HG02610 (cell line): ENCODE measurements at regions not wholly inside any gene's neighbourhood (a gene's known extent, or its start where the extent isn't known, plus 50 kb on each side); places are given as distances from the start of the nearest gene placed in this dataset.

Source experiments
- ATAC-seq: cut with Tn5 transposase; IDR thresholded peaks from one replicate; pipeline ENCODE4 v1.9.1; 2021; ENCODE audit warnings: mild to moderate bottlenecking, moderate library complexity; ENCODE audit not compliant: unreplicated experiment

DNA sequence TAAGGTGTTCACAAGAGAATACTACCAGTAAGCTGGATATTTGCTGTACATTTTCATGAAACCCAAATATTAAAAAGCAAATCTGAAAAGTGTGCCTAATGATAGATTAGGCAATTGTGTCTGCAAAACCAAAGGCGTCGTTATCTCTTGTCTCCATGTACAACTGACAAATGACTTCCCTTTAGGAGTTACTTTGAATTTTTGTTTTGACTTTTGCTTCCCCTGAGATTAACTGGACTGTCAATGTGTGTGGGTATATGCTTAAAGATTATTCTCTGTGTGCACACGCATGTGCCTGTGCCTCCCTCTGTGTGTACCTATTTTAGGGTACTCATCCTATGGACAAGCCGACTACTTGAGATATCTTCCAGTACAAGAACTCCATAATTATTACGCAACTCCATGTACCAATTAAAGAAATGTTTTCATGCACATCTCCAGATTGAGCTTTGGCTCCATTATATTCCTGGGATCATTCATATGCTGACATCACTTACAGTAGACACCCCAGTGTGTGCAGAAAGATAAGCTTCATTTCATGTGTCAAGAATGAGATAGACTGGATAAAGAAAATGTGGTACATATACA, 431.2 kb upstream of the ADAMTS9 start:
- no peak for ATAC-seq

DNA sequence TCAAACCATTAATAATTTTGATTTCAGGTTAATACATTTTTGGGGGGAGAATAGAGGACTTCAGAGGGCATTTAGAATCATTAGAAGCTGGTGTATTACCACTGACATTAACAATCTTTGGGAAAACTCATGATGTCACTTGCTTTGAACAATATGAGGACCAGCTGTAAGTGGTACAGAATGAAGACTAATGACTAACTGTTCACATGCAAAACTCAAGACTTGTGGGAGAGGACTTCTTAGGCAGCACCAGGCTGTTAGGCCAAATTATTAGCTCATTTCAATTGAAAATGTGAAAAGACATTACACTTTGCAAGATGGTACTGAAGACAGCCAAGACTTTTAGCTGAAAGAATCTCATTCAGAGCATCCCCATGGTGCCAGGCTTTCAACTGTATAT, 426.2 kb upstream of the ADAMTS9 start:
- ATAC-seq: no peak

DNA sequence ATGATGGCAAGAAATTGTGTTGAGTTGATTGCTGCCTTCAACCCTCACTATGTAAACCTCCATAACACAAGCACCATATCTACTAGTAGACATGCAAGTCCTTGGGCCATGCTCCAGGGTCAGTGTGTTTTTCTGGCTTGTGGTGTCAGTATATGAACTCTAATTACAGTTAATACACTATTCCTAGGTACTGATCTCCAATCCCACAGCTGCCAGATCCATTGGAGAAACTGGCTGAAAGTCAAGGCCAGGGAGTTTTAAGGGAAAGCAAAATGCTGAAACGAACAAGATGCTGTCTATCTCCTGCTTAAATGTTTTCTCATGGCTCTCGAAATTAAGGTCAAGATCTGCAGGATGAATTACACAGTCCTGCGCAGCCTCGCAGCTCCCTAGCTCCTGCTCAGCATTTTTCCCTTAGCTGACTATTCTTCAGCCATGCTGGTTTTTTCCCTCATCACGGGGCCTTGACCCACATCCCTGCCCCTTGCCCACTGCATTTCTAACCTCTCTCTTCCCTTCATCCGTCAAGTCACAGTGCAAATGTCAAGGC, 425.0 kb upstream of the ADAMTS9 start:
- no peak for ATAC-seq

GRCh38 chr3:65110661-65111060, 422.9 kb upstream of the ADAMTS9 start:
- ATAC-seq: no peak

DNA sequence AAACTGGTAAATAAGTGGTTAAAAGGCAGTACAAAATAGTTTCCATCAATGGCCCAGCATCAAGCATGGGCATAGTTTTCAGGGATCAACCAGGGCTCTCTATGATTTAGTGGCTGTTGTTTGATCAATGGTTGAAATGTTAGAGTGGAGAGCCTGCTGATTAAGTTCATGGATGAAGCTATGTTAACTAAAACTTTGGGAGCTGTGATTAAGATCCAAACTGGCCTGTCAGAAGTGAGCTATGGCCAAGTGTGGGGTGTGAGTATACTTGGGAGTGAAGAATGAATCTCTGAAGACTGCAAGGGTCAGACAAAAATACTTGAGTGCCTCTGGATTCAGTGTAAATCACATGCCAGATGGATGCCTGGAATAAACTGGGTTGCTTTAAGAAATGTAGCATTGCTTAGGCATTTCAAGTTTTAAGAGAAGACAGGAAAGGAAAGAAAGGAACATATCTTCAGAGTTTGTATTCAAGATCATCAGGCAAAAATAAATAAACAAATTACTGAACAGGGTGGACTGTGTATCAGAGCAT, 422.2 kb upstream of the ADAMTS9 start:
- no peak for ATAC-seq

DNA sequence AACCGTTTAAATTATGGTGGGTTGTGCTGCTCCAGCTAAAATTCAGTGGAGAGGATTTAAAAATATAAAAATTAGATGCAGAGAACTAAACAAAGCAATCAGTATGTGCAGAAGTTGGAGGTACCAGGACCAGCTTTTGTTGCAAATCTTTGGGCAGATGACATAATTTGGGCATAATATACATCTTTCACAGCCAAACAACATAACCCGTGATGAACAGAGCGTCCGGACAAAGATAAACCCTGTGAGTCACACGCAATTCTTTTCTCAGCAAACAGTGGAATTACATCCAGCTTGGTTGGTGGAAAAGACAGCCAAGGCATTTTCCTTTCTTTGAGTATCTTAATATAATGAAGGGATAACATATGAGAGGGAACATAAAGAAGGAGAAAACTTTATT, 419.4 kb upstream of the ADAMTS9 start:
- no peak for ATAC-seq

GRCh38 chr3:65101450-65101849, 413.6 kb upstream of the ADAMTS9 start:
- ATAC-seq: no peak

GRCh38 chr3:65098400-65098799, 410.6 kb upstream of the ADAMTS9 start:
- no peak for ATAC-seq

GRCh38 chr3:65096110-65096745, 408.4 kb upstream of the ADAMTS9 start:
- no peak for ATAC-seq

DNA sequence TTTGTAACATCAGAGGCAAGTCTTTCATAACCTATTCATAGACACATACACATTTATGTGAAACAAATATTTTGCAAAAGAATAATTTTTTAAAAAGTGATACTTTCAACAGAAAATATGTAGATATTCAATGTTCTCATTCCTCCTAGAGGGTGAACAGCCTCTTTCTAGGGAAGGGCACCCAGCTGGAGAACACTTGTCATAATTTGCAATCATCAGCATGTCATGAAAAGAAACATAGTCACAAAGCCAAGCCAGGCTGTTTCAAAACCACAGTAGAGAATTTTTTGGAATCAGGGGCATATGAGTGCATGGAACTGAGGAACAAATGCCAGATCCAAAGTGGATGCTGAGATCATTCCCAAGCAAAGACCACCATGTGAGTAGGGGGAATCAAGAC, 406.9 kb upstream of the ADAMTS9 start:
- ATAC-seq: no peak

DNA sequence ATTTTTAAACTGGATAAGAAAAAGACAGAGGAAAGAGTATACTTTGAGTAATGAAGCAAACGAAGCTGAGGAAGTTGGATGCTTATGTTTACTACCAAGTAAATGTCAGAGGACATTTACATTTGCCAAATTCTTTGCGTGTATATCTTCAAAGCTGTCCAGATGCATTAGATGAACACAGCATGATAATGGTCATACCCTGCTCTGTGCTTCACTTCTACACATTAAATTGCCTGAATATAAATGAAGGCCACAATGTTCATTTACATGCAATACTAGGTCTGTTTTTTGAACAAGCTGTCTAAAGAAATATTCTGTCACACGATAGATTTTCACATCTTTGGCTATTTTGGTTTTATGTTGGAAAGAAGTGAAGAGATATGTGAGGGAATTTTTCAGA, 405.8 kb upstream of the ADAMTS9 start:
- ATAC-seq: no peak

DNA sequence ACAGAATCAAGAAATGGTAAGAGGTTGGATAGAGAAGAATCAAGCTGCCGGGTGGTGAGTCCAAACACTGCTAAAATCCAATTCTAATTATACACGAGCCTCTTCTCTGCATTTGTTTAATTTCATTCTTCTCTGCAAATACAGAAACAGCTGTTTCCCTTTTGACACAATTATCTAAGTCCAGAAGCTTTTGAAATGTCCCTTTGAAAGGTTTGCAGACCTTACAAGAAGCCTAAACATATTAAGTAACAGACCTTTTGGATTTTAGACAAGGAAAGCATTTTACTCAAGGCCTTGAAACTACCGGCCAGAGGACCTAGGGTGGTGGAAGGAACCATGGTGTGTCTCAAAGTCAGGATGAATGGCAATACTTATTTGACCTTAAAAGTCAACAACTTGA, 403.8 kb upstream of the ADAMTS9 start:
- no peak for ATAC-seq

GRCh38 chr3:65083240-65083639, 395.4 kb upstream of the ADAMTS9 start:
- no peak for ATAC-seq

DNA sequence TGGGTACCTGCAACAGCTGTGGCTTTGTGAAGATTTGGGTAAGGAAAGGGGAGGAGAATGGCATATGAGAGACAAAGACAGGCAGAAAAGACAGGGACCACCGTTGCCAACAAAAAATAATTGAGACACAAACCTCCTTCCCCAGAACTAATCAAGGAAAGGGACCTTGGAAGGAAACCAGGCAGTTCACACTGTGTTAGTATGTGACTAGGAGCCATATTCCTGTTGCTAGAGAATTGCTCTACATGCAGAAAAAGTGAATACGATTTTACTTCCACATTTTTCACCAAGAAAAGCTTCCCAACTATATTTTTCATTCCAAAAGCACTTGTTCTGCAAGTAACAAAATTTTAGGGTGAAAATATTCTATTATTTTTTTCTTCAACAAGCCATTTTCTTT, 393.7 kb upstream of the ADAMTS9 start:
- no peak for ATAC-seq

- no peak for ATAC-seq
Measured at GRCh38 chr3:65080432-65080831, 392.6 kb upstream of the ADAMTS9 start.

- ATAC-seq: no peak
Measured at GRCh38 chr3:65079560-65079959, 391.8 kb upstream of the ADAMTS9 start.

DNA sequence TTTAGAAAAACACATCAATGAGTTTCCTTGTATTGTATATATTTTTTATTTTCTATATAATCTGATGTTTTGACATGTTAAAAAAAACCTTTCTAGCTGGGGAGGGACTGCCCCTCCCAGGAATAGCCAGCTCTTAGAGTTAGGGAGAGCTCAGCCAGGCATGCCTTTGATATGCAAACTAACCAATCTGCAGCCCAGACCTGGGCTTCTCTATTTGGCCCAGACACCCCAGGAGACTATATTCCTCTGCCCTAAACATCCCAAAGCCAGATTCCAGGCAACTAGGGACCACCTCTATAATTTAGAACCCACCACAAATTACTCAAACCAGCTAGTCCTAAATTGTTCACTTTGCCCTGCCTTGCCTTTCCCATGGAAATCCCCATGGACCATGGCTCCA, 390.9 kb upstream of the ADAMTS9 start:
- ATAC-seq: no peak

DNA sequence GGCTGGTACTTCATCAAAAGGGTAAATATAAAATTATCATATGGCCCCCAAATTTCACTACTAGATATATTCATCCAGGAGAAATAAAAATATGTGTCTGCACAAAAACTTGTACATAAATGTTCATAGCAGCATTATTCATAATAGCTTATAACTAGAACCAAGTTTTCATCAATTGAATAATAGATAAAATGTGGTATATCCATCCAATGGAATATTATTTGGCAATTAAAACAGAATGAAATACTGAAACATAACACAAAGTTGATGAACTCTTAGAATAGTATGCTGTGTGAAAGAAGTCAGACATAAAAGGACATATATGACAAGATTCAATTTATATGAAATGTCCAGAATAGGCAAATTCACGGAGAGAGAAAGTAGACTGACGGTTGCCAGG, 389.3 kb upstream of the ADAMTS9 start:
- ATAC-seq: no peak

DNA sequence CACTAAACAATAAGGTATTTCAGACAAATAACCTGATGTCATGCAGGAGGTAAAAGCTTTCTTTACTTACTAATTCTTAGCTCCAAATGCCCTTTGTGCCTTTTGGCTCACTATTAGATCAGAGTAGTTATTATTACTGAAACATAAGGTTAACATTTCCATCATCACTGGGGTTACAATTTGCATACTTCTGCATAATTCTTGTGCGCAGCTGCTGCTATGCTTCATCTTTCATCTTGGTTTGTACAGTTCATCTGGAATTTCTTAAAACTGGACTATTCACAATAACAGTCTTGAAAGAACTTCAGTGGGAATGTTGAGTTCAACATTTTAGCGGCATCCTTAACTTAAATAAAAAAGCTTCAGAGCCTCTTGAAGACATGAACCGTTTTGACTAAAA, 383.2 kb upstream of the ADAMTS9 start:
- ATAC-seq: no peak

- no peak for ATAC-seq
Measured at GRCh38 chr3:65060904-65061303, 373.1 kb upstream of the ADAMTS9 start.

GRCh38 chr3:65052101-65052500, 364.3 kb upstream of the ADAMTS9 start:
- no peak for ATAC-seq

- no peak for ATAC-seq
Measured at GRCh38 chr3:65048151-65048550, 360.4 kb upstream of the ADAMTS9 start.

DNA sequence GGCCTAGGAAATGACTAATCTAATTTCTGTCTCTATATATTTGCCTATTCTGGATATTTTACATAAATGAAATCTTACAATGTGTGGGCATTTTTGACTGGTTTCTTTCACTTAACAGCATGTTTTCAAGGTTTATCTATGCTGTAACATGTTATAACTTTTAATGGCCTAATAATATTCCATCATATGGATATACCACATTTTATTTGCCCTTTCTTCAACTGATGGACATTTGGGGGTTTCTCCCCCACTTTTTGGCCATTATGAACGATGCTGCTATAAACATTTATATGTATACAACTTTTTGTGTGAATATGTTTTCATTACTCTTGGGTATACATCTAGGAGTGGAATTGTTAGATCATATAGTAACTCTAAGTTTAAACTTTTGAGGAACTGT, 357.3 kb upstream of the ADAMTS9 start:
- no peak for ATAC-seq
